ENCODE measurements at regions not wholly inside any gene's neighbourhood (a gene's known extent, or its start where the extent isn't known, plus 50 kb on each side); places are given as distances from the start of the nearest gene placed in this dataset.
A peak's percentile ranks its signal among the peaks of the same experiment; 100 is the strongest.

- H3K4me3 ChIP-seq = no peak overlapping the region
- no peak overlapping the region for H3K4me2 ChIP-seq (ENCODE audit: unreplicated experiment)
- no peaks in the 10 kb centered on the region for H3K9me3 ChIP-seq (ENCODE audit: low read depth)
- H4K20me1 ChIP-seq (ENCODE audit: insufficient read depth) = no peaks in the 10 kb centered on the region
- H2AFZ ChIP-seq = no peak overlapping the region
- H3F3A ChIP-seq (ENCODE audit: insufficient read depth) = no peaks in the 10 kb centered on the region
- H3K9ac ChIP-seq = no peak overlapping the region
- DNase-seq = no peak
- WGBS, 2 experiments (ENCODE audit: low coverage in 1 of 2, low lambda C conversion rate in 2 of 2, missing lambda C conversion rate in 2 of 2) = 91 to 97% methylated on average over 4 of the region's 4 CpGs
- H3K4me1 ChIP-seq (ENCODE audit: insufficient read depth) = no peaks in the 10 kb centered on the region
- H3K79me2 ChIP-seq (ENCODE audit: insufficient read depth) = no peaks in the 10 kb centered on the region
- H3K27me3 ChIP-seq (replicated peaks; ENCODE audit: insufficient read depth) = no peaks in the 10 kb centered on the region
- H3K27ac ChIP-seq = no peak overlapping the region
- in situ Hi-C loops (cut with MboI) = no loop called here
- H3K9me2 ChIP-seq (ENCODE audit: insufficient read depth) = no peaks in the 10 kb centered on the region
- TF ChIP-seq EZH2phosphoT487 (IDR thresholded peaks at IDR 0.05; ENCODE audit: insufficient read depth, low read depth) = no peak
- TF ChIP-seq EZH2 (IDR thresholded peaks at IDR 0.05; ENCODE audit: insufficient read depth, poor library complexity, severe bottlenecking) = no peak
- no peaks in the 10 kb centered on the region for H3K36me3 ChIP-seq (ENCODE audit: low read depth)
Observed at GRCh38 chr11:62073061-62073460, 50.8 kb upstream of the INCENP start.

DNA sequence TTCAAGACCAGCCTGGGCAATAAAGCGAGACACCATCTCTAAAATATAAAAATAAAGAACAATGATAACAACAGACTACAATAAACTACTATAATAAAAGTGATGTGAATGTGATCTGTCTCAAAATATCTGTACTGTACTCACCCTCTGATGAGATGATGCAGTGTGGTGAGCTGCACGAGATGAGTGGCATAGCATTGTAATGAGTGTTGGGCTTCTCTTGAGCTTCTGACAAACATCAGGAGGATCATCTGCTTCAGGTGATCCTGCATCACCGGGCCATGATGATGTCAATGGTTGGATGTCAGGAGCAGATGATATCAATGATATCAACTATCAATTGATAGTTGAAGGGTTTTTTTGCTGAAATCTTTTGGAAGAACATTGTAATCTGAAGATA lies 52.4 kb upstream of the INCENP start:
- Histone ChIP-seq H3K4me1 (ENCODE audit: insufficient read depth) (no peaks in the 10 kb centered on the region), H3K9ac (no peak overlapping the region), H3K79me2 (ENCODE audit: insufficient read depth) (no peaks in the 10 kb centered on the region), H3F3A (ENCODE audit: insufficient read depth) (no peaks in the 10 kb centered on the region), H3K27ac (no peak overlapping the region), H3K4me2 (ENCODE audit: unreplicated experiment) (no peak overlapping the region), H3K27me3 (replicated peaks; ENCODE audit: insufficient read depth) (no peaks in the 10 kb centered on the region), H3K9me3 (ENCODE audit: low read depth) (no peaks in the 10 kb centered on the region), H2AFZ (no peak overlapping the region), H4K20me1 (ENCODE audit: insufficient read depth) (no peaks in the 10 kb centered on the region), H3K4me3 (no peak overlapping the region), H3K36me3 (ENCODE audit: low read depth) (no peaks in the 10 kb centered on the region), H3K9me2 (ENCODE audit: insufficient read depth) (no peaks in the 10 kb centered on the region)
- in situ Hi-C loops (cut with MboI) = no loop called here
- DNase-seq = peak; percentile 23
- TF ChIP-seq EZH2 (IDR thresholded peaks at IDR 0.05; ENCODE audit: insufficient read depth, poor library complexity, severe bottlenecking) = no peak
- TF ChIP-seq EZH2phosphoT487 (IDR thresholded peaks at IDR 0.05; ENCODE audit: insufficient read depth, low read depth) = no peak
- 76 to 82% methylated on average over 3 of the region's 3 CpGs for WGBS, 2 experiments (ENCODE audit: low coverage in 1 of 2, low lambda C conversion rate in 2 of 2, missing lambda C conversion rate in 2 of 2)

DNA sequence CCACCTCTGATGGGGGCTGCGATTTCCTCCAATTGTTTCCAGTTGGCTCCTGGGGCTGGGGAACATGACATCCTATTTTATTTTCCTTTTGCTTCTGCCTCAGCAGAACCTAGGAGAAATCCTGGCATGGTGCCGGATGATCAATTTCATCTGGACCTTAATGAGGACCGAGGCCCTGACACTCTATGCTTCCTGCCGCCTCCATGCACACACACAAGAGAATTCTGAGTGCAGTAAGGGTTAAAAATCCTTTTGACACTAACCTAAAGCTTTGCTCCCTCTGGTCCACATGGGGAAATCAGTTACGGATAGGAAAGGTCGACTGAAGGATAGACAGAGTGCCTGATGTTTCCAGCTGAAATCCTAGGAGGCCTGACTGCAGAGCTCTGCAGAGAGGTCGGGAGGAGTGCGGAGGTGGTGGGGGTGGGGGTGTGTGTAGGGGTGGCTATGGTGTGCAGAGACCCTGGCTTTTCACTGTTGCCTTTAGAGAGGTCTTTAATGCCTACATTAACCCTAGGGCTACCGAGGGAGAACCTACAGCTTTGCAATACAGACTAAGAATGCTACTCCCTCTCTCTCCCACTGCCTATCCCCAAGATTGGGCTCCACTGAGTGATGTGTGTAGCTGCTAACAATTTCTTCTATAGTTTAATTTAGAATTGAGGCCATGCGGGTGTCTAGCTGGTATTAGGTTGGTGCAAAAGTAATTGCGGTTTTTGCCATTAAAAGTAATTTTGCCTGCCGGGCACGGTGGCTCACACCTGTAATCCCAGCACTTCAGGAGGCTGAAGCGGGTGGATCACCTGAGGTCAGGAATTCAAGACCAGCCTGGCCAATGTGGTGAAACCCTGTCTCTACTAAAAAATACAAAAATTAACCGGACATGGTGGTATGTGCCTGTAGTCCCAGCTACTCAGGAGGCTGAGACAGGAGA lies 53.6 kb upstream of the INCENP start:
- H3K27me3 ChIP-seq (replicated peaks; ENCODE audit: insufficient read depth) = no peaks in the 10 kb centered on the region
- no peaks in the 10 kb centered on the region for H3F3A ChIP-seq (ENCODE audit: insufficient read depth)
- H3K4me1 ChIP-seq (ENCODE audit: insufficient read depth) = no peaks in the 10 kb centered on the region
- peak; percentile 15 for DNase-seq
- 57 to 58% methylated on average over 15 of the region's 15 CpGs for WGBS, 2 experiments (ENCODE audit: low coverage in 1 of 2, low lambda C conversion rate in 2 of 2, missing lambda C conversion rate in 2 of 2)
- no peak overlapping the region for H3K27ac ChIP-seq
- no peaks in the 10 kb centered on the region for H4K20me1 ChIP-seq (ENCODE audit: insufficient read depth)
- no peaks in the 10 kb centered on the region for H3K9me3 ChIP-seq (ENCODE audit: low read depth)
- H3K36me3 ChIP-seq (ENCODE audit: low read depth) = no peaks in the 10 kb centered on the region
- in situ Hi-C loops (cut with MboI) = no loop called here
- no peak overlapping the region for H2AFZ ChIP-seq
- H3K4me3 ChIP-seq = no peak overlapping the region
- no peaks in the 10 kb centered on the region for H3K9me2 ChIP-seq (ENCODE audit: insufficient read depth)
- H3K79me2 ChIP-seq (ENCODE audit: insufficient read depth) = no peaks in the 10 kb centered on the region
- TF ChIP-seq EZH2 (IDR thresholded peaks at IDR 0.05; ENCODE audit: insufficient read depth, poor library complexity, severe bottlenecking) (no peak), EZH2phosphoT487 (IDR thresholded peaks at IDR 0.05; ENCODE audit: insufficient read depth, low read depth) (no peak)
- no peak overlapping the region for H3K9ac ChIP-seq
- H3K4me2 ChIP-seq (ENCODE audit: unreplicated experiment) = no peak overlapping the region

- Histone ChIP-seq H3K4me1 (ENCODE audit: insufficient read depth) (no peaks in the 10 kb centered on the region), H3K4me2 (ENCODE audit: unreplicated experiment) (no peak overlapping the region), H3K9me2 (ENCODE audit: insufficient read depth) (no peaks in the 10 kb centered on the region), H3K79me2 (ENCODE audit: insufficient read depth) (no peaks in the 10 kb centered on the region), H3K9ac (no peak overlapping the region), H3K27me3 (replicated peaks; ENCODE audit: insufficient read depth) (no peaks in the 10 kb centered on the region), H3K36me3 (ENCODE audit: low read depth) (no peaks in the 10 kb centered on the region), H3F3A (ENCODE audit: insufficient read depth) (no peaks in the 10 kb centered on the region), H3K4me3 (no peak overlapping the region), H4K20me1 (ENCODE audit: insufficient read depth) (no peaks in the 10 kb centered on the region), H3K27ac (no peak overlapping the region), H2AFZ (no peak overlapping the region), H3K9me3 (ENCODE audit: low read depth) (no peaks in the 10 kb centered on the region)
- 75 to 77% methylated on average over 8 of the region's 8 CpGs for WGBS, 2 experiments (ENCODE audit: low coverage in 1 of 2, low lambda C conversion rate in 2 of 2, missing lambda C conversion rate in 2 of 2)
- DNase-seq = no peak
- in situ Hi-C loops (cut with MboI) = no loop called here
- TF ChIP-seq EZH2 (IDR thresholded peaks at IDR 0.05; ENCODE audit: insufficient read depth, poor library complexity, severe bottlenecking) = no peak
- no peak for TF ChIP-seq EZH2phosphoT487 (IDR thresholded peaks at IDR 0.05; ENCODE audit: insufficient read depth, low read depth)
Observed at GRCh38 chr11:62069374-62069773, 54.4 kb upstream of the INCENP start.
